ENCODE measurements at regions not wholly inside any gene's neighbourhood (a gene's known extent, or its start where the extent isn't known, plus 50 kb on each side); places are given as distances from the start of the nearest gene placed in this dataset.

- TF ChIP-seq POLR2A (IDR thresholded peaks at IDR 0.05) = no peak
- TF ChIP-seq CTCF (IDR thresholded peaks at IDR 0.05) = no peak
Observed at GRCh38 chr5:57698086-57698485, 215.5 kb upstream of the ACTBL2 start.
